Calu3 (cell line): ENCODE measurements at regions not wholly inside any gene's neighbourhood (a gene's known extent, or its start where the extent isn't known, plus 50 kb on each side); places are given as distances from the start of the nearest gene placed in this dataset.

ENCODE experiments used
- BruUV-seq: library from RNA; stranded (reverse); fragments of 400-500 nt; replicated peaks from 2 replicates; lab custom pipeline; 2021; lab: Mats Ljungman, UMichigan
- CTCF ChIA-PET: fragments of 300-600 bp; sonication (Branson Sonifier 250); formaldehyde crosslinking; loops from one replicate; lab custom pipeline; 2022; ENCODE audit warnings: antibody characterized with exemption; lab: Charles Lee
- DNase-seq: peaks from one replicate; pipeline ENCODE4 v3.0.0; 2022
- H3K27ac Mint-ChIP-seq: one replicate; pipeline ENCODE4 v1.8.0; 2022; ENCODE audit warnings: mixed read lengths; ENCODE audit not compliant: unreplicated experiment
- H3K27me3 Mint-ChIP-seq: one replicate; pipeline ENCODE4 v1.8.0; 2022; ENCODE audit warnings: mixed read lengths; ENCODE audit not compliant: unreplicated experiment
- H3K36me3 Mint-ChIP-seq: one replicate; pipeline ENCODE4 v1.8.0; 2022; ENCODE audit warnings: mild to moderate bottlenecking, moderate library complexity, mixed read lengths; ENCODE audit not compliant: insufficient read depth, unreplicated experiment
- H3K4me1 Mint-ChIP-seq: one replicate; pipeline ENCODE4 v1.8.0; 2022; ENCODE audit warnings: mild to moderate bottlenecking, low read depth, mixed read lengths; ENCODE audit not compliant: unreplicated experiment
- H3K4me3 Mint-ChIP-seq: one replicate; pipeline ENCODE4 v1.8.0; 2022; ENCODE audit warnings: mild to moderate bottlenecking, low read depth, moderate library complexity, mixed read lengths; ENCODE audit not compliant: unreplicated experiment
- H3K9me3 Mint-ChIP-seq: one replicate; pipeline ENCODE4 v1.8.0; 2022; ENCODE audit warnings: low read depth, mixed read lengths; ENCODE audit not compliant: unreplicated experiment
- CTCF ChIP-seq: fragments of 200-600 bp; IDR thresholded peaks from one replicate; pipeline ENCODE4 v1.8.0; 2022; ENCODE audit warnings: antibody characterized with exemption; ENCODE audit not compliant: unreplicated experiment
- intact Hi-C: fragments of 100-400 bp; cut with micrococcal nuclease; formaldehyde crosslinking; loops from one replicate; pipeline ENCODE4 v1.10.0; 2022; ENCODE audit not compliant: unreplicated experiment

- CTCF ChIA-PET = no interaction called here
- no peaks in the 10 kb centered on the region for H3K27me3 Mint-ChIP-seq
- BruUV-seq = no TSS peak
- H3K4me1 Mint-ChIP-seq = peaks cover 25% of the 10 kb centered on the region
- no peaks in the 10 kb centered on the region for H3K9me3 Mint-ChIP-seq
- no peak for DNase-seq
- no peak overlapping the region for H3K4me3 Mint-ChIP-seq
- H3K27ac Mint-ChIP-seq = no peak overlapping the region
- no peaks in the 10 kb centered on the region for H3K36me3 Mint-ChIP-seq
- no peak for TF ChIP-seq CTCF
- intact Hi-C loops = loop anchor here (5.0 to 10.0 kb wide), 2 partner anchors 118 to 146 kb away; no protein-coding TSS in a partner anchor
These were observed 577.9 kb downstream of the TFAP2B start for GRCh38 chr6:51396583-51396982.

GRCh38 chr6:51398064-51398705, 579.5 kb downstream of the TFAP2B start:
- no peak for TF ChIP-seq CTCF
- no TSS peak for BruUV-seq
- Mint-ChIP-seq H3K9me3 (no peaks in the 10 kb centered on the region), H3K36me3 (no peaks in the 10 kb centered on the region), H3K4me3 (no peak overlapping the region), H3K27me3 (no peaks in the 10 kb centered on the region), H3K4me1 (peaks cover 25% of the 10 kb centered on the region), H3K27ac (no peak overlapping the region)
- CTCF ChIA-PET = interaction anchor here (0.5 to 1.6 kb wide), 3 partner anchors 9 to 43 kb away, joined by 3 to 4 read pairs (median 3); no protein-coding TSS in a partner anchor
- peak; percentile 13 for DNase-seq
- intact Hi-C loops = loop anchor here (5.0 to 10.0 kb wide), 2 partner anchors 117 to 144 kb away; no protein-coding TSS in a partner anchor

GRCh38 chr6:51398793-51399192, 580.1 kb downstream of the TFAP2B start:
- intact Hi-C loops = loop anchor here (5.0 to 10.0 kb wide), 2 partner anchors 116 to 144 kb away; no protein-coding TSS in a partner anchor
- no peaks in the 10 kb centered on the region for H3K27me3 Mint-ChIP-seq
- H3K27ac Mint-ChIP-seq = no peak overlapping the region
- no peak overlapping the region for H3K4me3 Mint-ChIP-seq
- H3K9me3 Mint-ChIP-seq = no peaks in the 10 kb centered on the region
- peak; percentile 37 for DNase-seq
- BruUV-seq = no TSS peak
- TF ChIP-seq CTCF = peak; percentile 41
- no peaks in the 10 kb centered on the region for H3K36me3 Mint-ChIP-seq
- peaks cover 20% of the 10 kb centered on the region for H3K4me1 Mint-ChIP-seq
- CTCF ChIA-PET = interaction anchor here (0.8 to 1.6 kb wide), 2 partner anchors 10 to 35 kb away, joined by 3 to 4 read pairs; no protein-coding TSS in a partner anchor

- BruUV-seq = no TSS peak
- CTCF ChIA-PET = interaction anchor here (0.6 to 0.7 kb wide), 2 partner anchors 10 to 206 kb away, joined by 5 to 7 read pairs; no protein-coding TSS in a partner anchor
- H3K4me1 Mint-ChIP-seq = no peaks in the 10 kb centered on the region
These were observed 591.8 kb downstream of the TFAP2B start for GRCh38 chr6:51410453-51410852.

More at GRCh38 chr6:51410453-51410852, 591.8 kb downstream of the TFAP2B start:
- no peaks in the 10 kb centered on the region for H3K36me3 Mint-ChIP-seq
- intact Hi-C loops = no loop called here
- peaks cover 7% of the 10 kb centered on the region for H3K27me3 Mint-ChIP-seq
- no peak for TF ChIP-seq CTCF
- no peak overlapping the region for H3K27ac Mint-ChIP-seq
- DNase-seq = no peak
- H3K4me3 Mint-ChIP-seq = no peak overlapping the region
- no peaks in the 10 kb centered on the region for H3K9me3 Mint-ChIP-seq
